Breast epithelium (tissue), 3 donors: ENCODE measurements at regions not wholly inside any gene's neighbourhood (a gene's known extent, or its start where the extent isn't known, plus 50 kb on each side); places are given as distances from the start of the nearest gene placed in this dataset.

Source experiments
- CTCF ChIP-seq, 3 donors: fragments of 450-650 bp; IDR thresholded peaks; one replicate each; pipeline ENCODE4 v1.5.1; 2016 to 2017; ENCODE audit warnings: antibody characterized with exemption in 3 of 3, mild to moderate bottlenecking in 3 of 3, moderate library complexity in 3 of 3
- POLR2A ChIP-seq: fragments of 450-650 bp; IDR thresholded peaks from one replicate; pipeline ENCODE4 v1.6.1; 2016; ENCODE audit warnings: antibody characterized with exemption, mild to moderate bottlenecking, moderate library complexity
- POLR2AphosphoS5 ChIP-seq, 3 donors: sonication (generic); formaldehyde crosslinking; IDR thresholded peaks; one replicate each; pipeline ENCODE4 v1.6.1; 2017; ENCODE audit warnings: antibody characterized with exemption in 3 of 3

- no peak for TF ChIP-seq POLR2AphosphoS5 (IDR thresholded peaks at IDR 0.05)
- TF ChIP-seq CTCF (IDR thresholded peaks at IDR 0.05), result no peak
- no peak for TF ChIP-seq POLR2A
These were observed 441.5 kb downstream of the PRKD1 start for GRCh38 chr14:29486132-29486531.
